ENCODE measurements at regions not wholly inside any gene's neighbourhood (a gene's known extent, or its start where the extent isn't known, plus 50 kb on each side); places are given as distances from the start of the nearest gene placed in this dataset.

DNA sequence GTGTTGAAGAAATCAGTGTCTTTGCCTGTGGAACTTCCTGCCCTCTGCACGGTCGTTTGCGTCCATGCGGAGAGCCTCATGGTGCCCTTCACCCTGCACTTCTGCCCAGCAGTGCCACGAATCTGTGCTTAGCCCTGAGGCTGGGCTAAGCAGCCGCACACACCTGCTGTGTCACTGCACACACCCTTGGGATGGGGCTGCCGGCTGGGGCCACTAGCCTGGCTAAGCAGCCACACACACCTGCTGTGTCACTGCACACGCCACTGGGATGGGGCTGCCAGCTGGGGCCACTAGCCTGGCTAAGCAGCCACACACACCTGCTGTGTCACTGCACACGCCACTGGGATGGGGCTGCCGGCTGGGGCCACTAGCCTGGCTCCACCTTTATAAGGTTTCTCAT, 188.5 kb downstream of the KIF26A start:
- Histone ChIP-seq H3K36me3 (ENCODE audit: control insufficient read depth in 4 of 4, insufficient read depth in 3 of 4, low read depth in 1 of 4, low read length in 3 of 4) (no peaks in the 10 kb centered on the region), H3K9me3 (ENCODE audit: control insufficient read depth in 4 of 4, low read length in 3 of 4) (peaks cover 0 to 4% (median 4%) of the 10 kb centered on the region in 4 donors), H3K27ac (ENCODE audit: low read depth in 1 of 2, low read length in 2 of 2) (no peak overlapping the region), H3K4me1 (ENCODE audit: control insufficient read depth in 4 of 4, insufficient read depth in 4 of 4, low read length in 3 of 4) (no peaks in the 10 kb centered on the region), H3K9ac (ENCODE audit: low read depth in 1 of 2, low read length in 2 of 2) (no peak overlapping the region), H3K4me3 (ENCODE audit: low read depth in 1 of 3, low read length in 3 of 3) (no peak overlapping the region), H3K27me3 (ENCODE audit: control insufficient read depth in 4 of 4, insufficient read depth in 4 of 4, low read length in 3 of 4) (no peaks in the 10 kb centered on the region)
- TF ChIP-seq SP1 (IDR thresholded peaks at IDR 0.05) (no peak), TAF1 (conservative IDR thresholded peaks at IDR 0.05) (no peak), FOXA2 (IDR thresholded peaks at IDR 0.05) (no peak), RAD21 (IDR thresholded peaks at IDR 0.05) (no peak), HNF4G (IDR thresholded peaks at IDR 0.05) (no peak), HNF4A (conservative IDR thresholded peaks at IDR 0.05) (no peak), RXRA (IDR thresholded peaks at IDR 0.05) (no peak), EGR1 (IDR thresholded peaks at IDR 0.05; ENCODE audit: low read depth in 2 of 2) (no peak), NR2F2 (IDR thresholded peaks at IDR 0.05) (no peak), GABPA (IDR thresholded peaks at IDR 0.05 in 1 of 2, conservative IDR thresholded peaks at IDR 0.05 in 1 of 2) (no peak), JUND (IDR thresholded peaks at IDR 0.05) (no peak), YY1 (IDR thresholded peaks at IDR 0.05) (no peak), FOXA1 (IDR thresholded peaks at IDR 0.05) (no peak)
- TF ChIP-seq, protein P1, sequence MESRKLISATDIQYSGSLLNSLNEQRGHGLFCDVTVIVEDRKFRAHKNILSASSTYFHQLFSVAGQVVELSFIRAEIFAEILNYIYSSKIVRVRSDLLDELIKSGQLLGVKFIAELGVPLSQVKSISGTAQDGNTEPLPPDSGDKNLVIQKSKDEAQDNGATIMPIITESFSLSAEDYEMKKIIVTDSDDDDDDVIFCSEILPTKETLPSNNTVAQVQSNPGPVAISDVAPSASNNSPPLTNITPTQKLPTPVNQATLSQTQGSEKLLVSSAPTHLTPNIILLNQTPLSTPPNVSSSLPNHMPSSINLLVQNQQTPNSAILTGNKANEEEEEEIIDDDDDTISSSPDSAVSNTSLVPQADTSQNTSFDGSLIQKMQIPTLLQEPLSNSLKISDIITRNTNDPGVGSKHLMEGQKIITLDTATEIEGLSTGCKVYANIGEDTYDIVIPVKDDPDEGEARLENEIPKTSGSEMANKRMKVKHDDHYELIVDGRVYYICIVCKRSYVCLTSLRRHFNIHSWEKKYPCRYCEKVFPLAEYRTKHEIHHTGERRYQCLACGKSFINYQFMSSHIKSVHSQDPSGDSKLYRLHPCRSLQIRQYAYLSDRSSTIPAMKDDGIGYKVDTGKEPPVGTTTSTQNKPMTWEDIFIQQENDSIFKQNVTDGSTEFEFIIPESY (IDR thresholded peaks at IDR 0.05) = no peak
- TF ChIP-seq, protein P2, sequence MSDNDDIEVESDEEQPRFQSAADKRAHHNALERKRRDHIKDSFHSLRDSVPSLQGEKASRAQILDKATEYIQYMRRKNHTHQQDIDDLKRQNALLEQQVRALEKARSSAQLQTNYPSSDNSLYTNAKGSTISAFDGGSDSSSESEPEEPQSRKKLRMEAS (IDR thresholded peaks at IDR 0.05) = no peak
- TF ChIP-seq, protein P3, sequence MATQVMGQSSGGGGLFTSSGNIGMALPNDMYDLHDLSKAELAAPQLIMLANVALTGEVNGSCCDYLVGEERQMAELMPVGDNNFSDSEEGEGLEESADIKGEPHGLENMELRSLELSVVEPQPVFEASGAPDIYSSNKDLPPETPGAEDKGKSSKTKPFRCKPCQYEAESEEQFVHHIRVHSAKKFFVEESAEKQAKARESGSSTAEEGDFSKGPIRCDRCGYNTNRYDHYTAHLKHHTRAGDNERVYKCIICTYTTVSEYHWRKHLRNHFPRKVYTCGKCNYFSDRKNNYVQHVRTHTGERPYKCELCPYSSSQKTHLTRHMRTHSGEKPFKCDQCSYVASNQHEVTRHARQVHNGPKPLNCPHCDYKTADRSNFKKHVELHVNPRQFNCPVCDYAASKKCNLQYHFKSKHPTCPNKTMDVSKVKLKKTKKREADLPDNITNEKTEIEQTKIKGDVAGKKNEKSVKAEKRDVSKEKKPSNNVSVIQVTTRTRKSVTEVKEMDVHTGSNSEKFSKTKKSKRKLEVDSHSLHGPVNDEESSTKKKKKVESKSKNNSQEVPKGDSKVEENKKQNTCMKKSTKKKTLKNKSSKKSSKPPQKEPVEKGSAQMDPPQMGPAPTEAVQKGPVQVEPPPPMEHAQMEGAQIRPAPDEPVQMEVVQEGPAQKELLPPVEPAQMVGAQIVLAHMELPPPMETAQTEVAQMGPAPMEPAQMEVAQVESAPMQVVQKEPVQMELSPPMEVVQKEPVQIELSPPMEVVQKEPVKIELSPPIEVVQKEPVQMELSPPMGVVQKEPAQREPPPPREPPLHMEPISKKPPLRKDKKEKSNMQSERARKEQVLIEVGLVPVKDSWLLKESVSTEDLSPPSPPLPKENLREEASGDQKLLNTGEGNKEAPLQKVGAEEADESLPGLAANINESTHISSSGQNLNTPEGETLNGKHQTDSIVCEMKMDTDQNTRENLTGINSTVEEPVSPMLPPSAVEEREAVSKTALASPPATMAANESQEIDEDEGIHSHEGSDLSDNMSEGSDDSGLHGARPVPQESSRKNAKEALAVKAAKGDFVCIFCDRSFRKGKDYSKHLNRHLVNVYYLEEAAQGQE (IDR thresholded peaks at IDR 0.05) = no peak
- TF ChIP-seq, protein P4, sequence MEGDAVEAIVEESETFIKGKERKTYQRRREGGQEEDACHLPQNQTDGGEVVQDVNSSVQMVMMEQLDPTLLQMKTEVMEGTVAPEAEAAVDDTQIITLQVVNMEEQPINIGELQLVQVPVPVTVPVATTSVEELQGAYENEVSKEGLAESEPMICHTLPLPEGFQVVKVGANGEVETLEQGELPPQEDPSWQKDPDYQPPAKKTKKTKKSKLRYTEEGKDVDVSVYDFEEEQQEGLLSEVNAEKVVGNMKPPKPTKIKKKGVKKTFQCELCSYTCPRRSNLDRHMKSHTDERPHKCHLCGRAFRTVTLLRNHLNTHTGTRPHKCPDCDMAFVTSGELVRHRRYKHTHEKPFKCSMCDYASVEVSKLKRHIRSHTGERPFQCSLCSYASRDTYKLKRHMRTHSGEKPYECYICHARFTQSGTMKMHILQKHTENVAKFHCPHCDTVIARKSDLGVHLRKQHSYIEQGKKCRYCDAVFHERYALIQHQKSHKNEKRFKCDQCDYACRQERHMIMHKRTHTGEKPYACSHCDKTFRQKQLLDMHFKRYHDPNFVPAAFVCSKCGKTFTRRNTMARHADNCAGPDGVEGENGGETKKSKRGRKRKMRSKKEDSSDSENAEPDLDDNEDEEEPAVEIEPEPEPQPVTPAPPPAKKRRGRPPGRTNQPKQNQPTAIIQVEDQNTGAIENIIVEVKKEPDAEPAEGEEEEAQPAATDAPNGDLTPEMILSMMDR (IDR thresholded peaks at IDR 0.05; ENCODE audit: low read depth, low read length, missing input control) = no peak
- TF ChIP-seq, protein P5, sequence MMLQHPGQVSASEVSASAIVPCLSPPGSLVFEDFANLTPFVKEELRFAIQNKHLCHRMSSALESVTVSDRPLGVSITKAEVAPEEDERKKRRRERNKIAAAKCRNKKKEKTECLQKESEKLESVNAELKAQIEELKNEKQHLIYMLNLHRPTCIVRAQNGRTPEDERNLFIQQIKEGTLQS (IDR thresholded peaks at IDR 0.05) = no peak
- WGBS = 76% methylated on average over 10 of the region's 10 CpGs
- no peak for DNase-seq (ENCODE audit: low spot score)
